Trophoblast cell (in vitro differentiated cells and primary cell): ENCODE measurements at regions not wholly inside any gene's neighbourhood (a gene's known extent, or its start where the extent isn't known, plus 50 kb on each side); places are given as distances from the start of the nearest gene placed in this dataset.

Experiments used
- DNase-seq, 2 donors: peaks; one replicate each; pipeline ENCODE4 v3.0.0-alpha.2; 2016
- H2AFZ ChIP-seq: 2 replicates; pipeline ENCODE4 v1.6.1; 2013; ENCODE audit warnings: low read length, moderate library complexity, mild to moderate bottlenecking; ENCODE audit not compliant: insufficient read depth, poor library complexity
- H2AK5ac ChIP-seq: 2 replicates; pipeline ENCODE4 v1.6.1; 2013; ENCODE audit warnings: mild to moderate bottlenecking, low read length
- H2BK120ac ChIP-seq: 2 replicates; pipeline ENCODE4 v1.6.1; 2013; ENCODE audit warnings: low read length, mild to moderate bottlenecking, moderate library complexity; ENCODE audit not compliant: insufficient read depth, poor library complexity
- H2BK12ac ChIP-seq: 2 replicates; pipeline ENCODE4 v1.6.1; 2013; ENCODE audit warnings: mild to moderate bottlenecking, low read length, moderate library complexity
- H2BK5ac ChIP-seq: 2 replicates; pipeline ENCODE4 v1.6.1; 2013; ENCODE audit warnings: low read length, low read depth, moderate library complexity, mild to moderate bottlenecking; ENCODE audit not compliant: poor library complexity
- H3K14ac ChIP-seq: 2 replicates; pipeline ENCODE4 v1.6.1; 2013; ENCODE audit warnings: mild to moderate bottlenecking, low read length
- H3K18ac ChIP-seq: 2 replicates; pipeline ENCODE4 v1.6.1; 2013; ENCODE audit warnings: mild to moderate bottlenecking, low read length
- H3K23ac ChIP-seq: 2 replicates; pipeline ENCODE4 v1.6.1; 2013; ENCODE audit warnings: low read length
- H3K27ac ChIP-seq: 2 replicates; pipeline ENCODE4 v1.5.1; 2013; ENCODE audit warnings: low read depth, mild to moderate bottlenecking, inconsistent platforms, low read length, moderate library complexity
- H3K27me3 ChIP-seq: 2 replicates; pipeline ENCODE4 v1.6.1; 2013; ENCODE audit warnings: inconsistent platforms, mild to moderate bottlenecking, low read length, moderate library complexity; ENCODE audit not compliant: insufficient read depth
- H3K36me3 ChIP-seq, 2 experiments: 1 replicate in 1 of 2; 2 replicates in 1 of 2; pipeline ENCODE4 v1.6.1; 2013; ENCODE audit warnings: low read length in 2 of 2, mild to moderate bottlenecking in 2 of 2, moderate library complexity in 1 of 2; ENCODE audit not compliant: insufficient read depth in 2 of 2, control insufficient read depth in 1 of 2
- H3K4ac ChIP-seq: 2 replicates; pipeline ENCODE4 v1.6.1; 2013; ENCODE audit warnings: low read depth, mild to moderate bottlenecking, low read length, moderate library complexity
- H3K4me1 ChIP-seq, 2 experiments: 1 replicate in 1 of 2; 2 replicates in 1 of 2; pipeline ENCODE4 v1.6.1; 2013; ENCODE audit warnings: low read length in 2 of 2, mild to moderate bottlenecking in 2 of 2, moderate library complexity in 1 of 2; ENCODE audit not compliant: insufficient read depth in 2 of 2, control insufficient read depth in 1 of 2
- H3K4me2 ChIP-seq: 2 replicates; pipeline ENCODE4 v1.6.1; 2013; ENCODE audit warnings: inconsistent platforms, mild to moderate bottlenecking, low read length, moderate library complexity
- H3K4me3 ChIP-seq: 2 replicates; pipeline ENCODE4 v1.5.1; 2013; ENCODE audit warnings: mild to moderate bottlenecking, low read depth, low read length, inconsistent platforms
- H3K79me1 ChIP-seq: one replicate; pipeline ENCODE4 v1.6.1; 2013; ENCODE audit warnings: low read length
- H3K79me2 ChIP-seq: 2 replicates; pipeline ENCODE4 v1.6.1; 2013; ENCODE audit warnings: low read length, mild to moderate bottlenecking; ENCODE audit not compliant: control insufficient read depth, insufficient read depth, poor library complexity
- H3K9ac ChIP-seq: 2 replicates; pipeline ENCODE4 v1.6.1; 2013; ENCODE audit warnings: mild to moderate bottlenecking, low read length
- H3K9me3 ChIP-seq: 2 replicates; pipeline ENCODE4 v1.6.1; 2013; ENCODE audit warnings: low read depth, mild to moderate bottlenecking, control low read depth, inconsistent platforms, low read length; ENCODE audit not compliant: insufficient read depth
- H4K12ac ChIP-seq: 2 replicates; pipeline ENCODE4 v1.6.1; 2013; ENCODE audit warnings: low read depth, mild to moderate bottlenecking, low read length, moderate library complexity
- H4K8ac ChIP-seq: 2 replicates; pipeline ENCODE4 v1.6.1; 2013; ENCODE audit warnings: low read depth, mild to moderate bottlenecking, low read length, moderate library complexity
- H4K91ac ChIP-seq: one replicate; pipeline ENCODE4 v1.6.1; 2013; ENCODE audit warnings: low read depth, mild to moderate bottlenecking, low read length, moderate library complexity
- WGBS: extraction: QIAGEN DNeasy Blood & Tissue Kit; methylation state at CpG from one replicate; pipeline ENCODE4 v1.1.7; 2013; ENCODE audit warnings: missing lambda C conversion rate; ENCODE audit not compliant: insufficient read length, insufficient coverage; ENCODE audit errors: extremely low coverage; 5-methylcytosine and 5-hydroxymethylcytosine counted together

DNA sequence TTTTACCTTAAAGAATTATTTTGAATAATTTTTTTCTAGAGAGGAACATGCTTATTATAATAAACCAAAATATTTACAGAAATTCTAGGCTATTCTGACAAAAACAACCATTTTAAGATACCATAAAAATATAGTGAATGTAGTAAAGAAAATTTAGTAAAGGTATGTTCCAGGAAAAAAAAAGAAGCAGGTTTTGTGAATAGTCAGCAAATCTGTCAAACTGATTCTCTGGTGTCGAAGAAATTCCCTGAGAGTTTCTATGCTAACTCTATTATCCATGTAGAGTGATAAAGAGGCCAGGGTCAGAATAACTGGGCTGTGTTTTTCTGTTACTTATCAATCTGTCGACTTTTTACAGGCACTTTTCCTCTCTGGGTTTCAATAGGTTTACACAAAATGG is 459.2 kb downstream of the KIF4B start:
- WGBS, result no CpG with 5 or more reads among the region's 2 CpGs

DNA sequence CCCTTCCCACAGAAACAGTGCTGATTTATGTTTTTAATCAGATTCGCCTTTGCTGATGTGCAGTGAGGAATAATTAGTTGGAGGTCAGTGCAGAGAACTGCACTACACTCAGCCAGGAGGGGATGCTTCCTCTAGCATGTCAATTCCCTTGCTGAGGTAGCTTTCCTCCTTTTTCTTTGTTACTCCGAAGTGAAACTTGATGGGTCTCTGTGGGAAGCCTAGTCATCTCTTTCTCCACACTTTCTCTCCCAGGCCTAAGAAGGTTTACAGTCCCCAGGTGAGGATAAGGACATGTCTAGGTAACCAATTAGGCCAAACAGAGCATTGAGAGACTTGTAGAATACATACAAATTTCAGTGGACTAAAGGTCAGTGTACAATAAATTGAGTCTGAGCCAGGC is 461.8 kb downstream of the KIF4B start:
- no peak overlapping the region for H3K4ac ChIP-seq
- no peak for DNase-seq
- no peak overlapping the region for H3K18ac ChIP-seq
- no peak overlapping the region for H2AK5ac ChIP-seq
- no peaks in the 10 kb centered on the region for H3K36me3 ChIP-seq
- H3K79me1 ChIP-seq, result no peaks in the 10 kb centered on the region
- no peak overlapping the region for H3K14ac ChIP-seq
- no peaks in the 10 kb centered on the region for H3K9me3 ChIP-seq
- no peak overlapping the region for H3K4me2 ChIP-seq
- no peak overlapping the region for H4K12ac ChIP-seq
- no peak overlapping the region for H2AFZ ChIP-seq
- no CpG with 5 or more reads among the region's 2 CpGs for WGBS
- no peak overlapping the region for H3K9ac ChIP-seq
- no peak overlapping the region for H2BK120ac ChIP-seq
- H3K23ac ChIP-seq, result no peak overlapping the region
- H3K27me3 ChIP-seq, result no peaks in the 10 kb centered on the region
- H3K4me1 ChIP-seq, result no peaks in the 10 kb centered on the region
- no peak overlapping the region for H3K27ac ChIP-seq
- no peak overlapping the region for H2BK5ac ChIP-seq
- H4K91ac ChIP-seq, result no peak overlapping the region
- H3K4me3 ChIP-seq, result no peak overlapping the region
- no peak overlapping the region for H2BK12ac ChIP-seq
- no peaks in the 10 kb centered on the region for H3K79me2 ChIP-seq
- no peak overlapping the region for H4K8ac ChIP-seq

More for the DNA sequence above, 459.2 kb downstream of the KIF4B start:
- no peak overlapping the region for H3K4me2 ChIP-seq
- DNase-seq, result no peak
- no peaks in the 10 kb centered on the region for H3K36me3 ChIP-seq
- no peak overlapping the region for H4K8ac ChIP-seq
- H3K14ac ChIP-seq, result no peak overlapping the region
- no peaks in the 10 kb centered on the region for H3K79me1 ChIP-seq
- no peak overlapping the region for H2AK5ac ChIP-seq
- no peaks in the 10 kb centered on the region for H3K79me2 ChIP-seq
- no peak overlapping the region for H2BK5ac ChIP-seq
- H4K12ac ChIP-seq, result no peak overlapping the region
- no peak overlapping the region for H3K23ac ChIP-seq
- no peaks in the 10 kb centered on the region for H3K9me3 ChIP-seq
- H2BK12ac ChIP-seq, result no peak overlapping the region
- no peak overlapping the region for H3K27ac ChIP-seq
- no peak overlapping the region for H4K91ac ChIP-seq
- no peak overlapping the region for H3K18ac ChIP-seq
- H3K27me3 ChIP-seq, result no peaks in the 10 kb centered on the region
- H3K9ac ChIP-seq, result no peak overlapping the region
- H3K4me1 ChIP-seq, result no peaks in the 10 kb centered on the region
- no peak overlapping the region for H2AFZ ChIP-seq
- no peak overlapping the region for H3K4me3 ChIP-seq
- H3K4ac ChIP-seq, result no peak overlapping the region
- no peak overlapping the region for H2BK120ac ChIP-seq

DNA sequence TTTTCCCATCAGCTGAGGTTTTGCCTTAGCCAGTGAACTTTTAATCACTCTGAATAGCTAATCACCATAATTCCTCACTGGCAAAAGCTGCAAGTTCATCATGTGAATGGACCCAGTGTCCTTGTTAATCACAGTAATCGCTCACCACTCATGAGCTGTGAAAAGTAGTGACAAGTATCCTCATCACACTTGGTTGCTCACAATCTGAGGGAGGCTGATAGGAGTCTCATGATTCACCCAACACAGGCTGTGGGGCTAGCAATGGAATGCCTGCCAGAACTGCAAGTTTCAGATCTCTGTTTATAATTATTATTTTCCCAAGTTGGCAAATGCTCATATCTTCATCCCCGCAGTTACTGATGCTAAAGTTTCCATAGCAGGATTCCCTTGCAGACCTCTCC is 467.2 kb downstream of the KIF4B start:
- no peak overlapping the region for H4K12ac ChIP-seq
- no CpG with 5 or more reads among the region's 2 CpGs for WGBS

DNA sequence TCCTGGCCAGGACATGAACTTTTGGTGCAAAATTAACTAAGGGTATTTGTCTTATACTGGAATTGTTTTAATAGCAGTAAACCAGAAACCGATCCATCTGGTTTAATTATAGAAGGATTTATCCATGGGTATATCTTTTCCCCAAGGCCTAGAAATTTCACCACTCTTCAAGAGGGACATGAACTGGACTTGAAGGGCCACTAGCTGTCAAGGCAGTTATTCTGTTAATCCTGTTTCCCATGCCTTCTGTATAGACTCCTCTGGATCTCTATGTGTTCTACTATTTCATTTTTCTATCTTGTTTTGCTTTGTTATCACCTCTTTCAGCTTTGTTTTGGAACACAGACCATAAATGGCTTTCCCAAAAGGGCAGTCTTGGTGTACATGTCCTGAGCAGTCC is 467.6 kb downstream of the KIF4B start:
- H4K8ac ChIP-seq, result no peak overlapping the region
- no peaks in the 10 kb centered on the region for H3K9me3 ChIP-seq
- no peak overlapping the region for H4K12ac ChIP-seq
- H3K27me3 ChIP-seq, result no peaks in the 10 kb centered on the region
- no CpG with 5 or more reads among the region's 1 CpG for WGBS
- H2AFZ ChIP-seq, result no peak overlapping the region
- no peak overlapping the region for H3K4me2 ChIP-seq
- no peaks in the 10 kb centered on the region for H3K36me3 ChIP-seq
- H2AK5ac ChIP-seq, result no peak overlapping the region
- no peak for DNase-seq
- H3K14ac ChIP-seq, result no peak overlapping the region
- H3K4me3 ChIP-seq, result no peak overlapping the region
- no peaks in the 10 kb centered on the region for H3K79me2 ChIP-seq
- no peak overlapping the region for H4K91ac ChIP-seq
- no peak overlapping the region for H3K23ac ChIP-seq
- no peak overlapping the region for H2BK120ac ChIP-seq
- no peak overlapping the region for H3K27ac ChIP-seq
- no peak overlapping the region for H2BK12ac ChIP-seq
- no peak overlapping the region for H2BK5ac ChIP-seq
- no peak overlapping the region for H3K4ac ChIP-seq
- H3K4me1 ChIP-seq, result peaks cover 0 to 2% of the 10 kb centered on the region in 2 experiments
- H3K18ac ChIP-seq, result no peak overlapping the region
- H3K9ac ChIP-seq, result no peak overlapping the region
- H3K79me1 ChIP-seq, result no peaks in the 10 kb centered on the region

More for the DNA sequence above, 467.2 kb downstream of the KIF4B start:
- Histone ChIP-seq H3K4me1 (peaks cover 0 to 2% of the 10 kb centered on the region in 2 experiments), H2AFZ (no peak overlapping the region), H2AK5ac (no peak overlapping the region), H3K4ac (no peak overlapping the region), H3K27ac (no peak overlapping the region), H2BK12ac (no peak overlapping the region), H3K18ac (no peak overlapping the region), H3K4me3 (no peak overlapping the region), H2BK5ac (no peak overlapping the region), H3K79me2 (no peaks in the 10 kb centered on the region), H3K27me3 (no peaks in the 10 kb centered on the region), H4K91ac (no peak overlapping the region), H2BK120ac (no peak overlapping the region), H3K23ac (no peak overlapping the region), H3K36me3 (no peaks in the 10 kb centered on the region), H3K79me1 (no peaks in the 10 kb centered on the region), H3K9me3 (no peaks in the 10 kb centered on the region), H3K9ac (no peak overlapping the region), H3K14ac (no peak overlapping the region), H4K8ac (no peak overlapping the region), H3K4me2 (no peak overlapping the region)
- DNase-seq, result no peak
